Esophagus muscularis mucosa (tissue), 4 donors: ENCODE measurements at regions not wholly inside any gene's neighbourhood (a gene's known extent, or its start where the extent isn't known, plus 50 kb on each side); places are given as distances from the start of the nearest gene placed in this dataset.

Experiments used
- DNase-seq: peaks from one replicate; pipeline ENCODE4 v3.0.0-alpha.2; 2017; ENCODE audit errors: extremely low spot score
- H3K27ac ChIP-seq, 4 donors: fragments of 200-600 bp; sonication (generic); replicated peaks in 1 of 4; 1 replicate in 3 of 4; 2 replicates in 1 of 4; pipeline ENCODE4 v1.5.1; 2016 to 2019; ENCODE audit warnings: mild to moderate bottlenecking in 1 of 4
- H3K27me3 ChIP-seq, 4 donors: fragments of 200-600 bp; sonication (generic); one replicate each; pipeline versions ENCODE4 v1.5.1 to v1.6.0; 2016 to 2019
- H3K36me3 ChIP-seq, 4 donors: fragments of 200-600 bp; sonication (generic); one replicate each; pipeline ENCODE4 v1.5.1; 2016 to 2019
- H3K4me1 ChIP-seq, 4 donors: fragments of 200-600 bp; sonication (generic); one replicate each; pipeline ENCODE4 v1.5.1; 2016 to 2019
- H3K4me3 ChIP-seq, 4 donors: fragments of 200-600 bp; sonication (generic); 1 replicate in 2 of 4; 2 replicates in 2 of 4; pipeline ENCODE4 v1.5.1; 2016 to 2019; ENCODE audit warnings: mild to moderate bottlenecking in 4 of 4, moderate library complexity in 1 of 4
- H3K9me3 ChIP-seq, 4 donors: fragments of 200-600 bp; sonication (generic); 1 replicate in 3 of 4; 2 replicates in 1 of 4; pipeline ENCODE4 v1.5.1; 2016 to 2019
- EP300 ChIP-seq: sonication (generic); formaldehyde crosslinking; IDR thresholded peaks from one replicate; pipeline ENCODE4 v1.6.1; 2017; ENCODE audit warnings: antibody characterized with exemption
- POLR2A ChIP-seq: fragments of 450-650 bp; IDR thresholded peaks from one replicate; pipeline ENCODE4 v1.6.1; 2017; ENCODE audit warnings: antibody characterized with exemption, moderate library complexity, mild to moderate bottlenecking, low read depth
- POLR2AphosphoS5 ChIP-seq, 2 donors: sonication (generic); formaldehyde crosslinking; IDR thresholded peaks; one replicate each; pipeline ENCODE4 v1.6.1; 2017; ENCODE audit warnings: antibody characterized with exemption in 2 of 2
- WGBS: methylation state at CpG from one replicate; pipeline ENCODE4 v1.1.5; 2018; 5-methylcytosine and 5-hydroxymethylcytosine counted together
- intact Hi-C: fragments of 100-400 bp; cut with DNase I; formaldehyde crosslinking; loops from one replicate; pipeline ENCODE4 v1.15.1; 2023
- TF ChIP-seq, protein P1 (sequence below), 3 experiments: fragments of 200-600 bp in 2 of 3; fragments of 450-650 bp in 1 of 3; sonication (generic) in 2 of 3; IDR thresholded peaks; one replicate each; pipeline ENCODE4 v1.5.1; 2017 to 2019; ENCODE audit warnings: antibody characterized with exemption in 3 of 3, mild to moderate bottlenecking in 2 of 3, moderate library complexity in 1 of 3

- H3K27me3 ChIP-seq = no peaks in the 10 kb centered on the region
- H3K4me1 ChIP-seq = no peaks in the 10 kb centered on the region
- no peaks in the 10 kb centered on the region for H3K36me3 ChIP-seq
- peaks cover 0 to 3% (median 1%) of the 10 kb centered on the region in 4 donors for H3K9me3 ChIP-seq
- no peak overlapping the region for H3K4me3 ChIP-seq
- H3K27ac ChIP-seq = no peak overlapping the region
- intact Hi-C loops = no loop called here
- no peak for DNase-seq
- WGBS = 90% methylated on average over 6 of the region's 6 CpGs
- TF ChIP-seq POLR2A = no peak
- TF ChIP-seq, protein P1, sequence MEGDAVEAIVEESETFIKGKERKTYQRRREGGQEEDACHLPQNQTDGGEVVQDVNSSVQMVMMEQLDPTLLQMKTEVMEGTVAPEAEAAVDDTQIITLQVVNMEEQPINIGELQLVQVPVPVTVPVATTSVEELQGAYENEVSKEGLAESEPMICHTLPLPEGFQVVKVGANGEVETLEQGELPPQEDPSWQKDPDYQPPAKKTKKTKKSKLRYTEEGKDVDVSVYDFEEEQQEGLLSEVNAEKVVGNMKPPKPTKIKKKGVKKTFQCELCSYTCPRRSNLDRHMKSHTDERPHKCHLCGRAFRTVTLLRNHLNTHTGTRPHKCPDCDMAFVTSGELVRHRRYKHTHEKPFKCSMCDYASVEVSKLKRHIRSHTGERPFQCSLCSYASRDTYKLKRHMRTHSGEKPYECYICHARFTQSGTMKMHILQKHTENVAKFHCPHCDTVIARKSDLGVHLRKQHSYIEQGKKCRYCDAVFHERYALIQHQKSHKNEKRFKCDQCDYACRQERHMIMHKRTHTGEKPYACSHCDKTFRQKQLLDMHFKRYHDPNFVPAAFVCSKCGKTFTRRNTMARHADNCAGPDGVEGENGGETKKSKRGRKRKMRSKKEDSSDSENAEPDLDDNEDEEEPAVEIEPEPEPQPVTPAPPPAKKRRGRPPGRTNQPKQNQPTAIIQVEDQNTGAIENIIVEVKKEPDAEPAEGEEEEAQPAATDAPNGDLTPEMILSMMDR (IDR thresholded peaks at IDR 0.05) = no peak
- no peak for TF ChIP-seq POLR2AphosphoS5 (IDR thresholded peaks at IDR 0.05)
- no peak for TF ChIP-seq EP300
These were observed 154.5 kb downstream of the TENT4A start for GRCh38 chr5:6867712-6868111.

DNA sequence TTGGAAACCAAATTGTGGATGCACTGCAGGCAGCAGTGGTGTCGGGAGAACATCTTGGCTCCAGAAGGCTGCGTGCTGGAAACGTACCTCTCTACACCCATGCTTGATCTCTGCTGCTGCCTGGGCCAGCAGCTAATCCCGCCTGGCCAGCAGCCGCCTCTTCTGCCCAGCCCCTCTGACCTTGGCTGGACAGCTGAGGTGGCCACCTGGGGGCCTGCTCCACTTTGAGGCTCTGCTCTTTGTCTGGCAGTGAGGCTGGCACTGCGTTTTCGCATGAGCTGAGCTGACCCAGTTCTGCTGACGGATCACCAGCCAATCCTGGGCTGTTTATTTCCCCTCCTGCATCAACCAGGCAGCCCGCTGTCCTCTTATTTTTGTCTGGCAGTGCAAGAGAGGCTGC lies 154.9 kb downstream of the TENT4A start:
- 54% methylated on average over 7 of the region's 9 CpGs for WGBS
- Histone ChIP-seq H3K27ac (no peak overlapping the region), H3K9me3 (peaks cover 0 to 2% (median 0%) of the 10 kb centered on the region in 4 donors), H3K4me1 (no peaks in the 10 kb centered on the region), H3K4me3 (no peak overlapping the region), H3K27me3 (no peaks in the 10 kb centered on the region), H3K36me3 (no peaks in the 10 kb centered on the region)
- TF ChIP-seq EP300 (no peak), POLR2AphosphoS5 (IDR thresholded peaks at IDR 0.05) (no peak), POLR2A (no peak)
- TF ChIP-seq, protein P1 (IDR thresholded peaks at IDR 0.05) = no peak
- DNase-seq = no peak
- intact Hi-C loops = no loop called here

DNA sequence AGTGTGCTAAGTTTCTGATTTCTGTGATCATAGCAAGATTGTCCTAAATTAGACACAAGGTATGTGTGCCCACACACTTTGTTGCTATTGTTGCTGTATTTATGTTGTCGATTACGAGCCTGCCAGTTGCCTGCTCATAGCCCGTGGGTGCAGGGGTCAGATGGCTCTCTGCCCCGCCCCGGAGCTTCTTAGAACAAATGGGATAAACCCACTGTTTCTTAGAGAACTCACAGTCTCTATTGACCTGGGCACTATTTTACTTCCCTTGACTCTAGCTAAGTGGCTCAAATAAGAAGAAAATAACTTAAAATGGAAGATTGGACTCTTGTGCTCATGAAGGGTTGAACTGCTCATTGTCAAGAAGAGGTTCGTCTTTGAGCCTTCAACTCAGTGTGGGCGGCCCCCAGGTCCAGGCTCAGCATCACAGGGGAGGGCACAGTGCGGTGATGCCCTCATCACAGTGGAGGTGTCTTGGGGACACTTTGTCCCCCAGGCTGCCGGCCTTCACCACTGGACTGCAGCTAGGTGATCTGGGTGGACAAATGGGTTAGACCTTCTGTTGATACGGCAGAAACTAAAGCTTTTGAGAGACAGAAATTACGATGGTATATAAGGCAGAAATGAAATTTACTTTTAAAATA lies 155.5 kb downstream of the TENT4A start:
- H3K27me3 ChIP-seq = no peaks in the 10 kb centered on the region
- H3K27ac ChIP-seq = no peak overlapping the region
- WGBS = 90% methylated on average over 10 of the region's 11 CpGs
- H3K36me3 ChIP-seq = no peaks in the 10 kb centered on the region
- intact Hi-C loops = no loop called here
- H3K4me3 ChIP-seq = no peak overlapping the region
- no peaks in the 10 kb centered on the region for H3K9me3 ChIP-seq
- H3K4me1 ChIP-seq = no peaks in the 10 kb centered on the region
- TF ChIP-seq POLR2AphosphoS5 (IDR thresholded peaks at IDR 0.05) = no peak
- TF ChIP-seq EP300 = no peak
- TF ChIP-seq, protein P1 (IDR thresholded peaks at IDR 0.05) = no peak
- no peak for TF ChIP-seq POLR2A
- no peak for DNase-seq

GRCh38 chr5:6869677-6870076 lies 156.4 kb downstream of the TENT4A start:
- 83% methylated on average over 7 of the region's 7 CpGs for whole genome bisulfite sequencing
- H3K9me3 ChIP-seq = no peaks in the 10 kb centered on the region

More at GRCh38 chr5:6869677-6870076, 156.4 kb downstream of the TENT4A start:
- H3K27ac ChIP-seq = no peak overlapping the region
- no peaks in the 10 kb centered on the region for H3K4me1 ChIP-seq
- no peak for TF ChIP-seq POLR2A
- no peak for TF ChIP-seq POLR2AphosphoS5 (IDR thresholded peaks at IDR 0.05)
- TF ChIP-seq EP300 = no peak
- TF ChIP-seq, protein P1 (IDR thresholded peaks at IDR 0.05) = no peak
- no peak for DNase-seq
- intact Hi-C loops = no loop called here
- no peak overlapping the region for H3K4me3 ChIP-seq
- no peaks in the 10 kb centered on the region for H3K27me3 ChIP-seq
- no peaks in the 10 kb centered on the region for H3K36me3 ChIP-seq
